GM20000 (cell line): ENCODE measurements at regions not wholly inside any gene's neighbourhood (a gene's known extent, or its start where the extent isn't known, plus 50 kb on each side); places are given as distances from the start of the nearest gene placed in this dataset.

Experiments
- DNase-seq: peaks from one replicate; pipeline ENCODE4 v3.0.0; 2012; ENCODE audit warnings: low spot score
- CTCF ChIP-seq: IDR thresholded peaks from 2 replicates; pipeline ENCODE4 v1.5.1; 2012; ENCODE audit warnings: mild to moderate bottlenecking, control low read depth; ENCODE audit errors: extremely low read depth, missing control alignments

GRCh38 chr17:53912117-53912516, 89.4 kb downstream of the KIF2B start:
- no peak for TF ChIP-seq CTCF
- DNase-seq = no peak

GRCh38 chr17:53919356-53919755, 96.6 kb downstream of the KIF2B start:
- no peak for DNase-seq
- TF ChIP-seq CTCF = no peak

GRCh38 chr17:53924530-53925455, 102.1 kb downstream of the KIF2B start:
- no peak for TF ChIP-seq CTCF

GRCh38 chr17:53932386-53932785, 109.7 kb downstream of the KIF2B start:
- no peak for TF ChIP-seq CTCF
- no peak for DNase-seq

More at GRCh38 chr17:53924530-53925455, 102.1 kb downstream of the KIF2B start:
- DNase-seq = no peak

DNA sequence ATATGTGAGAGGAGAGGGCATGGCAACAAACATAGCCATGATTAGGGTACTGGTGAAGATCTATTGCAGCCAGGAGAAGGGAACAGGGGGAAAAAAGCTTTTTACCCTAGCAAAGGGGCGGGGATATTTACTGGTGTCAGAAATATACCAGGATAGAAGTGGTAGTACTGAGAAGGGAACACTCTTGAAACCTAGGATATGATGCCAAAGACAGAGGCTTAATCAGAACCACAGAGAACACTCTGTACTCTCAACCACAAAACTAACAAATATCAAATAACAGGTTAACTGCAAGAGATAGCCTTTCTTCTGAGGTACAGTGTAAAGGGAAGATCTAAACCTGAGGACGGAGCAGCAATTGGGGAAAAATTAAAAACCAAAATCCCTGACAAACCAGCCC, 112.2 kb downstream of the KIF2B start:
- DNase-seq = no peak
- no peak for TF ChIP-seq CTCF

DNA sequence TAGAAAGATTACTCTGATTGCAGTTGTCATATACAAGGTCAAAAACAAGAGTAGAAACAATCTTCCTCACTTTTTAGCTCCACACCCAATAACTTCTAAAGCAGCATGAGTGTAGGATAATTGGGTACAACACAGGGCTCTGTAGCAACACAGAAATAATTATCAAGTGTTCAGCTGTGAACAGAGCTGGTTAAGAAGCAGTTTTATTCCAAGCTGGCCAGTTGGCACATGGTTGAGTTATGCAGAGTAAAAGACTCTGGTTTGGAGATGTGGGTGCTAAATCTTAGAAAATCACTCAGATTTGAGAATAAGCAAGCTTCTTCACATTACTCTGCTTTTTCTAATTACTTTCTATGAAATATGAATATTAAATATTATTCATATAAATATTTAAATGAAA, 118.5 kb downstream of the KIF2B start:
- no peak for DNase-seq
- no peak for TF ChIP-seq CTCF

DNA sequence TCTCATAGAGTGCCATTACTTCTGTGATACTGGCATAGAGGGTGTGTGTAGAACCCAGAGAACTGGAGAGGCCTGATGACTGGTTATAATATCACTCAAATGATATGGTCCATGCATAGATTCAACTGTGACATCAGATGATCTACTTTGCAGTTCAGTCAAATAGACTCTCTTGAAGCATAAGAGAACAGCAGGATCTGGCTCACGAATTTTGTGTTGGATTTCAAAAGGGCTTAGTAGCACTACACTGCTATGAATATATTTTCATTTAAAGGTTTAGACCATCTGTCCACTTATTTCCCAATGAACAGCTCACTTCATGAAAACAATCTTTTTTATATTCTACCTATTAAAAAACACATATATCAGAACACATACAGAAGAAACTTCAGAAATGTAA, 119.7 kb downstream of the KIF2B start:
- DNase-seq = no peak
- no peak for TF ChIP-seq CTCF
